ENCODE measurements at regions not wholly inside any gene's neighbourhood (a gene's known extent, or its start where the extent isn't known, plus 50 kb on each side); places are given as distances from the start of the nearest gene placed in this dataset.

- TF ChIP-seq ZC3H10 (CRISPR knock-in tag; IDR thresholded peaks at IDR 0.05) (no peak), POU6F1 (CRISPR knock-in tag; IDR thresholded peaks at IDR 0.05; ENCODE audit: borderline replicate concordance, low read depth) (no peak)
Observed at GRCh38 chr4:126799971-126800574, 832.7 kb upstream of the INTU start (continued).

GRCh38 chr4:126800575-126801141 is 832.1 kb upstream of the INTU start:
- TF ChIP-seq POU6F1 (CRISPR knock-in tag; IDR thresholded peaks at IDR 0.05; ENCODE audit: borderline replicate concordance, low read depth) (no peak), SNAI2 (CRISPR knock-in tag; IDR thresholded peaks at IDR 0.05) (no peak), CREB5 (CRISPR knock-in tag; IDR thresholded peaks at IDR 0.05; ENCODE audit: low read depth) (no peak), ARNTL (CRISPR knock-in tag; IDR thresholded peaks at IDR 0.05; ENCODE audit: borderline replicate concordance, low read depth) (no peak)
- no peak; the same call in 2 of the 3 replicates for ATAC-seq

GRCh38 chr4:126807132-126807531 is 825.6 kb upstream of the INTU start:
- ATAC-seq = no peak

GRCh38 chr4:126812076-126812475 is 820.7 kb upstream of the INTU start:
- no peak for ATAC-seq
- TF ChIP-seq ZNF565 (CRISPR knock-in tag; conservative IDR thresholded peaks at IDR 0.05; ENCODE audit: low read depth) (no peak), ZNF70 (CRISPR knock-in tag; IDR thresholded peaks at IDR 0.05) (no peak), ESRRG (CRISPR knock-in tag; IDR thresholded peaks at IDR 0.05) (no peak), TSHZ2 (CRISPR knock-in tag; IDR thresholded peaks at IDR 0.05) (no peak), ARNTL (CRISPR knock-in tag; IDR thresholded peaks at IDR 0.05; ENCODE audit: borderline replicate concordance, low read depth) (no peak), POU6F1 (CRISPR knock-in tag; IDR thresholded peaks at IDR 0.05; ENCODE audit: borderline replicate concordance, low read depth) (no peak), CREB5 (CRISPR knock-in tag; IDR thresholded peaks at IDR 0.05; ENCODE audit: low read depth) (no peak), ZNF8 (CRISPR knock-in tag; IDR thresholded peaks at IDR 0.05) (no peak), ISL1 (CRISPR knock-in tag; IDR thresholded peaks at IDR 0.05) (no peak), PPARA (CRISPR knock-in tag; IDR thresholded peaks at IDR 0.05; ENCODE audit: borderline replicate concordance) (no peak)

More at GRCh38 chr4:126807132-126807531, 825.6 kb upstream of the INTU start:
- TF ChIP-seq TOX (CRISPR knock-in tag; IDR thresholded peaks at IDR 0.05; ENCODE audit: borderline replicate concordance) (no peak), ISL1 (CRISPR knock-in tag; IDR thresholded peaks at IDR 0.05) (no peak), ARNTL (CRISPR knock-in tag; IDR thresholded peaks at IDR 0.05; ENCODE audit: borderline replicate concordance, low read depth) (no peak), CREB5 (CRISPR knock-in tag; IDR thresholded peaks at IDR 0.05; ENCODE audit: low read depth) (no peak), TCF4 (CRISPR knock-in tag; IDR thresholded peaks at IDR 0.05; ENCODE audit: borderline replicate concordance) (no peak), ZNF565 (CRISPR knock-in tag; conservative IDR thresholded peaks at IDR 0.05; ENCODE audit: low read depth) (no peak), SNAI2 (CRISPR knock-in tag; IDR thresholded peaks at IDR 0.05) (no peak), POU6F1 (CRISPR knock-in tag; IDR thresholded peaks at IDR 0.05; ENCODE audit: borderline replicate concordance, low read depth) (no peak), ZFP3 (CRISPR knock-in tag; IDR thresholded peaks at IDR 0.05) (no peak), BACH2 (CRISPR knock-in tag; IDR thresholded peaks at IDR 0.05; ENCODE audit: borderline replicate concordance) (no peak)
